SKM-1 (cell line): ENCODE measurements at regions not wholly inside any gene's neighbourhood (a gene's known extent, or its start where the extent isn't known, plus 50 kb on each side); places are given as distances from the start of the nearest gene placed in this dataset.
"Not testable (repeated sequence)": the region's sequence is repeated elsewhere in the genome, so short reads cannot be mapped to it uniquely, and the experiment has no call there.

Experiments
- DNase-seq: peaks from one replicate; lab custom pipeline; 2025; ENCODE audit not compliant: unreplicated experiment; lab: John Stamatoyannopoulos, UW

DNA sequence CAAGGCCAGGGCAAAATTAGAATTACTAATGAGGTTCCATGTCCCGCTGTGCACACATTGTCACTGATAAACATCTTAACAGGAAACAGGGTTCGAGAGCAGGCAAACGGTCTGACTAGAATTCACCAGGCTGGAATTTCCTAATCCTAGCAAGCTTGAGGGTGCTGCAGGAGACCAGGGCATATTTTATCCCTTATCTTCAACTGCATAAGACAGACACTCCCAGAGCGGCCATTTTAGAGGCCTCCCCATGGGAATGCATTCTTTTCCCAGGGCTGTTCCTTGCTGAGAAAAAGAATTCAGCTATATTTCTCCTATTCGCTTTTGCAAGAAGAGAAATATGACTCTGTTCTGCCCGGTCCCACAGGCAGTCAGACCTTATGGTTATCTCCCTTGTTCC lies 282.5 kb upstream of the TACR3 start:
- DNase-seq, result not testable (repeated sequence)

DNA sequence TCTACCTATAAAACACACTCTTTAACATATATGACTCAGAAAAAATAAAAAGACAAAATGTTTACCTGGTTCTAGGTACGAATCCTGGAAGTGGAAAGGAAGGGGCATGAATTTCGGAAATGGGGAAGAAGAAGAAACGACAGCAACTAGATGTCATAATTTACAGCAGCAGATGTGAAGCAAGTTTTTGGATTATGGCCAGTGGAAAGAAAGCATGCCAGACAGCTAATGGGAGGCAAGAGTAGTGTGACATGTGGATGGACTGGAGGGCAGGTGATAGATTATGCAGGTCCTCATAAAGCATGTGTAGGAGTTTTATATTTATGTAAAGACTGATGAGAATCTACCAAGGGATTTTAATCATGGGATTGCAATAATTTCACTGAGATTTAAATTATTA lies 279.0 kb upstream of the TACR3 start:
- DNase-seq, result no peak

- DNase-seq, result no peak
These were observed 276.9 kb upstream of the TACR3 start for GRCh38 chr4:103996637-103997036.

GRCh38 chr4:103996064-103996463 lies 276.3 kb upstream of the TACR3 start:
- no peak for DNase-seq

DNA sequence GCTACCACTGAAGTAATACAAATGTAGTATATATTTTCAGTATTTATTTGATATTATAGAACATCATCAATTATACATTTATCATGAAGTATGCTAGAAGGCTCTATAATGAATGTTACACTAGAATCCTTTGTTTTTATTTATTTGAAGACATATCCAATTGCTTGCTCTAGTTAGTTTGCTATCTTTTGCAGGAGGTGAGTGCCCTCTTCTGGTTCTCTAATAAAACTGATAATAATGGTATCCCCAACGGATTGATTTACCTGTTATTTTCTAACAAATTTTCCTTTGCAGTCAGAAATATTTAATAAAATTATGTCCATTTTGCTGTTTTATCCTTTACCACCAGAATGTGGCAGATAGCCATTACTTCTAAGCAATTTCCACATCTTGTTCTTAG lies 274.3 kb upstream of the TACR3 start:
- no peak for DNase-seq

DNA sequence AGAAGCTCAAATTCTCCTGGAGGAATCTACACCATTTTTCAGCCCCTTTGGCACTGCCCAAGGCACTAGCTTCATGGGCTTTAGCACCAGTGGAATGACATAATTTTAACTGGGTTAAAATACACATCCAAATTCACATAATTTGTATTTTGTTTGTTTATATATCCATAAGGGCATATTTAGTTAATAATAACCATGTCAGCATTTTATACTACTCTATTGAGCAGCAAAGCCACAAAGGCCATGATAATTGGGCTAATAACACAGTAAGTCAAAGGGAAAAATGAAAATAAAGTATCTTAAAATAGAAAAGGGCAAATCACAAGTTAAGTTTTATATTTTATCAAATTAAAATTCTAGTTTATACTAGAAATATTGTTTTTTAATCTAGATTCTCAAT lies 262.7 kb upstream of the TACR3 start:
- no peak for DNase-seq

- DNase-seq, result no peak
These were observed 228.6 kb upstream of the TACR3 start for GRCh38 chr4:103948244-103949018.

GRCh38 chr4:103947617-103948016 lies 227.8 kb upstream of the TACR3 start:
- DNase-seq, result no peak

DNA sequence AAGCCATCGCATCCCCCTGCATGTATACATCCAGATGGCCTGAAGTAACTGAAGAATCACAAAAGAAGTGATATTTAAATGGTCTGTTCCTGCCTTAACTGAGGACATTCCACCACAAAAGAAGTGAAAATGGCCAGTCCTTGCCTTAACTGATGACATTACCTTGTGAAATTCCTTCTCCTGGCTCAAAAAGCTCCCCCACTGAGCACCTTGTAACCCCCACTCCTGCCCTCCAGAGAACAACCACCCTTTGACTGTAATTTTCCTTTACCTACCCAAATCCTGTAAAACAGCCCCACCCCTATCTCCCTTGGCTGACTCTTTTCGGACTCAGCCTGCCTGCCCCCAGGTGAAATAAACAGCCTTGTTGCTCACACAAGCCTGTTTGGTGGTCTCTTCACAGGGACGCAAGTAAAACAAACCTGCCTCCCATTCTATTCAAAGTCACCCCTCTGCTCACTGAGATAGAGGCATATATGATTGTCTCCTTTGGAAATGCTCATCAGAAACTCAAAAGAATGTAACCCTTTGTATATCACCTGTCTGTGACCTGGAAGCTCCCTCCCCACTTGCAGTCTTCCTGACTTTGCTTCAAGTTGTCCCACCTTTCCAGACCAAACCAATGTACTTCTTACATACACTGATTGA lies 227.0 kb upstream of the TACR3 start:
- DNase-seq, result not testable (repeated sequence)

DNA sequence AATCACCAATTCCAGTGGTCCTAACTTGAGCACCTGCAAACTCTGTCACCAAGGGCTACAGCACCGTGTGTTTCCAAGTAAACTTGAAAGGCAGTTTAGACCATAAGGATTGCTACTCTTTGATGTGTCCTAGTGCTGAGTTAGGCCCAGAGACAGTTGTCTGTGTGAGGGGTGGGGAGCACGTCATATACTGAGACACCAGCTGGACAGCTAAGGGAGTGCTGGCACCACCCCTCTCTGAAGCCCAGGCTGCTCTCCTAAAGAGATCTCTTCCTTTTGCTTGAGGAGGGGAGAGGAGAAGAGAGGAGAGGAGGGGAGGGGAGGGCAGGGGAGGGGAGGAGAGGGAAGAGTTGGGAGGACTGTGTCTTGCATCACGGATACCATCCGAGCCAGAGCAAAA lies 218.7 kb upstream of the TACR3 start:
- no peak for DNase-seq

DNA sequence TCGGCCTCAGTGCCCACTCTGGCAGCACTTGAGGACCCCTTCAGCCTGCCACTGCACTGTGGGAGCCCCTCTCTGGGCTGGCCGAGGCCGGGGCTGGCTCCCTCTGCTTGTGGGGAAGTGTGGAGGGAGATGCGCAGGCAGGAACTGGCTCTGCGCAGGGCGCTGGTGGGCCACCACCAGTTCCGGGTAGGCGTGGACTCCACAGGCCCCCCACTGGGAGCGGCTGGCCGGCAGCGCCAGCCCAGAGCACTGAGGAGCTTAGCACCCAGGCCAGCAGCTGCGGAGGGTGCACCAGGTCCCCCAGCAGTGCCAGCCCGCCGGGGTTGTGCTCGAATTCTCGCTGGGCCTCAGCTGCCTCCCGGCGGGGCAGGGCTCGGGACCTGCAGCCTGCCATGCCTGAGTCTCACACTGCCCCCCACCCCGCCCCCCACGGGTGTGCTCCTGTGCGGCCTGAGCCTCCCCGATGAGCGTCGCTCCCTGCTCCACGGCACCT lies 216.9 kb upstream of the TACR3 start:
- no peak for DNase-seq

DNA sequence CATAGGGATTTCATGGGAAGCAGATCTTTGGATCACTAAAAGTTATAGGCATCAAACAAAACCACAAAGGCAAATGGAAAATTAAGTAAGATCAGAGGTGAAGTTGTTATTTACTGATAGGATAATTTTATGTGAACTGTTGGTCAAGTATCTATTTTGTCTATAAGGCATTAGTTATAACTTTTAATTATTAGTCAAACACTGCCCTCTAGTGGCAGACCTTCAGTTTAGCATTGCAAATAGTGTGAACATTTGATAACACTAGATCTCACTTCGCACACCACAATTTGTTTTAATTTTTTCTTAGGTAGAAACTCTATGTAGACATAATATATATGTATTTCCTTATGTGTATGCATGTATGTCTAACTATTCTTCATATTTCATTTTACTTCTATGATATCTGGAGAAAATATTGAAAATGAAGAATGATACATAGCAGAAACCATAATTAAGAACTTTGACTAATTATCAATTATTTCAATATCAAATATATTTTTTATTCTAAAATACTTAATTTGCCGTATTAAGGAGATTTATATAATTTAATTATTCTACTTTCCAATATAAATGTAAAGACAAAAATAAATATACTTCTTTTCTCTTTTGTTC lies 214.5 kb upstream of the TACR3 start:
- no peak for DNase-seq

DNA sequence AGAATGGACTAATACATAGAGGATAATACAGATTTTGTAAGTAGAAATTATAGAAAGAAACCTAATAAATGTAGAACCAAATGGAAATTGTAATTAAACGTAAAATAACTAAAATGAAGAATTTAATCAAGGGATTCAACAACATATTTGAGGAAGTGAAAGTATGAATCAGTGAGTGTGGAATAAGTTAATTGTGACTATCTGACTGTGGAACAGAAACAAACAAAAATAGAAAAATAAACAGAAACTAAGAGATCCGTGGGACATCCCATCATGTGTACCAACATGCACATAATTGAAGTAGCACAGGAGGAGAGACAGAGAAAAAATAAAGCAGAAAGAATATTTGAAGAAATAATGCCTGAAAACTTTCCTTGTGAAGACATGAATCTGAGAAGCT lies 208.6 kb upstream of the TACR3 start:
- no peak for DNase-seq

- DNase-seq, result no peak
These were observed 203.8 kb upstream of the TACR3 start for GRCh38 chr4:103923551-103923950.

- DNase-seq, result no peak
These were observed 198.4 kb upstream of the TACR3 start for GRCh38 chr4:103918214-103918613.

GRCh38 chr4:103915224-103915869 lies 195.6 kb upstream of the TACR3 start:
- DNase-seq, result no peak

DNA sequence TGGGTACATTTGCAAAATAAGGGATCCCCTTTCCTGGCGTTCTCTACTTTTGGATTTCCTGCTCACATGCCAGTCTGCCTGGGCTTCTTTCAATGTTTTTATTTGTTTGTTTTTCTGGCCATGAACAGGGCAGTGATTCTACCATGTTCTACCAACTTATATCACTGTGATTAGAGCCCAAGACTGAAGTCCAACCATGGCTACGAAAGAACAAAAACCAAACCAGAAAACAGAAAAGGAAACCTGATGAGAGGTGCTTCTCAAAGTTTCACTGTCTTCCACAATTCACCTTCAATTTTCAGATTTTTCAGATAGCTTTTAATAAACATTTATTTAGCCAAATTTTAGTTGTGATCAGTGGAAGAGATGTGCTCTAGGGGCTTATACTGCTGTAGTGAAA lies 187.6 kb upstream of the TACR3 start:
- no peak for DNase-seq

GRCh38 chr4:103904123-103904522 lies 184.3 kb upstream of the TACR3 start:
- DNase-seq, result no peak

DNA sequence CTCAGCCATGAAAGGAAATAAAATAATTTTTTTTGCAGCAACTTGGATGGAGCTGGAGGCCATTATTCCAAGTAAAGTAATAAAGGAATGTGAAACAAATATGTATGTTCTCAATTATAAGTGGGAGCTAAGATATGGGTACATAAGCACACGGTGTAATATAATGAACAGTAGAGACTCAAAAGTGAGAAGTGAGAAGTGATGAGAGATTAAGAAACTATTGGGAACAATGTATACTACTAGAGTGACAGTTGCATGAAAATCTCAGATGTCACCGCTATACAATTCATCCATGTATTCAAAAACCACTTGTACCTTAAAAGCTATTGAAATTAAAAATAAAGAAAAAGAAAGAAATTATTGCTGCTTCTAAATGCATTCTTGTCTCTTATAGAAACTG lies 182.9 kb upstream of the TACR3 start:
- no peak for DNase-seq

DNA sequence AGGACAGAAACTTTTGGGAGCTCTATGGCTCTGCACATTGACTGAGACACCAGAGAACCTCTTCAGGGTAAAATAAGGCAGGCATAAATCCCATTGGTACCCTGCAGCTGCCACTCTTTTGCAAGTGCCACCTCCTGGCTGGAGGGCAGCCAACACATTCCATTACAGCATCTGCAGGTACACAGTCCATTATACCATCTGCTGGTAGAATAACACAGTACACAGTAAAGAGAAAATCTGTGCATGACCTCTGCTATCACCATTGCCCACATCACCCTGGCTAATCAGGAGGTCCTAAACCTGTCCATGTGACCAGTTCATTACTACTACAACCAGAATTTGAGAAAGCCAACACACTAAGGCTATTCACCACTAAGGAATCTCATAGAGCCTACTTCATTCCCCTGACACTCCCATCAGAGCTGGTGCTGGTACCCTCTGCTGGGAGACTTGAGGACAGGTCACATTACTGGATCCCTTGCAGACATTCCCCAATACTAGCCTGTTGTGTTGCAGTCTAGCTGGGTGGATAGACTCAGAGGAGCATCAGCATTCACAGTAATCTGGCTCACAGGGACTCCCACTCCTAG lies 176.2 kb upstream of the TACR3 start:
- DNase-seq, result no peak

- no peak for DNase-seq
These were observed 172.8 kb upstream of the TACR3 start for GRCh38 chr4:103892586-103892985.
